ENCODE measurements at regions not wholly inside any gene's neighbourhood (a gene's known extent, or its start where the extent isn't known, plus 50 kb on each side); places are given as distances from the start of the nearest gene placed in this dataset.
"Not testable (repeated sequence)": the region's sequence is repeated elsewhere in the genome, so short reads cannot be mapped to it uniquely, and the experiment has no call there.

GRCh38 chr1:25009671-25010262 lies 79.7 kb upstream of the RUNX3 start:
- Mint-ChIP-seq H3K27ac (peak overlapping the region in 2 of 6 donors; percentile 15 to 72), H3K36me3 (no peaks in the 10 kb centered on the region), H3K4me3 (no peak overlapping the region), H3K9me3 (no peaks in the 10 kb centered on the region), H3K4me1 (peaks cover 10 to 16% (median 10%) of the 10 kb centered on the region in 3 donors), H3K27me3 (peaks cover 0 to 16% (median 0%) of the 10 kb centered on the region in 3 donors)
- no peak for DNase-seq
- ATAC-seq (ENCODE audit: low read depth in 2 of 2): no peak

GRCh38 chr1:25008192-25008485 lies 78.1 kb upstream of the RUNX3 start:
- no peaks in the 10 kb centered on the region for H3K36me3 Mint-ChIP-seq
- no peaks in the 10 kb centered on the region for H3K9me3 Mint-ChIP-seq
- H3K4me3 Mint-ChIP-seq: no peak overlapping the region
- peaks cover 0 to 16% (median 0%) of the 10 kb centered on the region in 3 donors for H3K27me3 Mint-ChIP-seq
- H3K4me1 Mint-ChIP-seq: peaks cover 10 to 16% (median 10%) of the 10 kb centered on the region in 3 donors
- H3K27ac Mint-ChIP-seq: no peak overlapping the region
- no peak for ATAC-seq (ENCODE audit: low read depth in 2 of 2)
- DNase-seq: no peak

- Mint-ChIP-seq H3K27ac (peak overlapping the region in 4 of 6 donors; percentile 14 to 83 (median 53)), H3K27me3 (peaks cover 0 to 16% (median 0%) of the 10 kb centered on the region in 3 donors), H3K4me1 (peaks cover 10 to 16% (median 10%) of the 10 kb centered on the region in 3 donors)
- H3K4me3 Mint-ChIP-seq; H3K9me3 Mint-ChIP-seq; DNase-seq; ATAC-seq (ENCODE audit: low read depth in 2 of 2); H3K36me3 Mint-ChIP-seq: not testable (repeated sequence)
These were observed 77.5 kb upstream of the RUNX3 start for GRCh38 chr1:25007390-25008191.

- Mint-ChIP-seq H3K27me3 (peaks cover 0 to 16% (median 0%) of the 10 kb centered on the region in 3 donors), H3K4me1 (peaks cover 10 to 16% (median 10%) of the 10 kb centered on the region in 3 donors), H3K27ac (peak overlapping the region in 3 of 6 donors; percentile 22 to 83 (median 51)), H3K4me3 (no peak overlapping the region), H3K36me3 (no peaks in the 10 kb centered on the region), H3K9me3 (no peaks in the 10 kb centered on the region)
- ATAC-seq (ENCODE audit: low read depth in 2 of 2) (no peak), DNase-seq (no peak)
These were observed 76.7 kb upstream of the RUNX3 start for GRCh38 chr1:25006770-25007169.

GRCh38 chr1:25004355-25004754 lies 74.3 kb upstream of the RUNX3 start:
- H3K27ac Mint-ChIP-seq: no peak overlapping the region
- no peaks in the 10 kb centered on the region for H3K9me3 Mint-ChIP-seq
- peaks cover 0 to 16% (median 0%) of the 10 kb centered on the region in 3 donors for H3K27me3 Mint-ChIP-seq
- peaks cover 10 to 16% (median 13%) of the 10 kb centered on the region in 3 donors for H3K4me1 Mint-ChIP-seq
- no peak for ATAC-seq (ENCODE audit: low read depth in 2 of 2)
- no peaks in the 10 kb centered on the region for H3K36me3 Mint-ChIP-seq
- no peak for DNase-seq
- H3K4me3 Mint-ChIP-seq: no peak overlapping the region

GRCh38 chr1:25003457-25004190 lies 73.5 kb upstream of the RUNX3 start:
- no peak for DNase-seq
- Mint-ChIP-seq H3K27me3 (peaks cover 0 to 16% (median 0%) of the 10 kb centered on the region in 3 donors), H3K9me3 (no peaks in the 10 kb centered on the region), H3K27ac (no peak overlapping the region), H3K36me3 (no peaks in the 10 kb centered on the region), H3K4me3 (no peak overlapping the region), H3K4me1 (peaks cover 10 to 16% (median 13%) of the 10 kb centered on the region in 3 donors)
- ATAC-seq (ENCODE audit: low read depth in 2 of 2): no peak

GRCh38 chr1:25003000-25003399 lies 72.9 kb upstream of the RUNX3 start:
- Mint-ChIP-seq H3K9me3 (no peaks in the 10 kb centered on the region), H3K27ac (no peak overlapping the region), H3K4me1 (peaks cover 10 to 16% (median 16%) of the 10 kb centered on the region in 3 donors), H3K27me3 (peaks cover 0 to 16% (median 0%) of the 10 kb centered on the region in 3 donors), H3K4me3 (no peak overlapping the region), H3K36me3 (no peaks in the 10 kb centered on the region)
- DNase-seq (no peak), ATAC-seq (ENCODE audit: low read depth in 2 of 2) (no peak)

- ATAC-seq (ENCODE audit: low read depth in 2 of 2): peak in 1 of 2 donors; percentile 14
- Mint-ChIP-seq H3K4me1 (peaks cover 10 to 23% (median 17%) of the 10 kb centered on the region in 3 donors), H3K27ac (peak overlapping the region in 4 of 6 donors; percentile 15 to 49 (median 44))
These were observed 71.2 kb upstream of the RUNX3 start for GRCh38 chr1:25001125-25001915.

GRCh38 chr1:24999906-25000305 lies 69.8 kb upstream of the RUNX3 start:
- Mint-ChIP-seq H3K27ac (no peak overlapping the region), H3K27me3 (no peaks in the 10 kb centered on the region), H3K4me3 (no peak overlapping the region), H3K36me3 (no peaks in the 10 kb centered on the region), H3K4me1 (peaks cover 10 to 20% (median 16%) of the 10 kb centered on the region in 3 donors), H3K9me3 (peaks cover 0 to 4% (median 0%) of the 10 kb centered on the region in 7 donors)
- ATAC-seq (ENCODE audit: low read depth in 2 of 2) (no peak), DNase-seq (no peak)

More at GRCh38 chr1:25001125-25001915, 71.2 kb upstream of the RUNX3 start:
- DNase-seq: no peak
- peaks cover 0 to 4% (median 0%) of the 10 kb centered on the region in 7 donors for H3K9me3 Mint-ChIP-seq
- H3K36me3 Mint-ChIP-seq: no peaks in the 10 kb centered on the region
- no peak overlapping the region for H3K4me3 Mint-ChIP-seq
- H3K27me3 Mint-ChIP-seq: peaks cover 0 to 1% (median 0%) of the 10 kb centered on the region in 3 donors

- ATAC-seq (ENCODE audit: low read depth in 2 of 2) (no peak), DNase-seq (no peak)
- H3K36me3 Mint-ChIP-seq: no peaks in the 10 kb centered on the region
- H3K9me3 Mint-ChIP-seq: peaks cover 0 to 4% (median 0%) of the 10 kb centered on the region in 7 donors
- no peak overlapping the region for H3K4me3 Mint-ChIP-seq
- H3K27me3 Mint-ChIP-seq: no peaks in the 10 kb centered on the region
- peak overlapping the region in 3 of 6 donors; percentile 15 to 31 (median 24) for H3K27ac Mint-ChIP-seq
- H3K4me1 Mint-ChIP-seq: peaks cover 10 to 20% (median 16%) of the 10 kb centered on the region in 3 donors
These were observed 69.3 kb upstream of the RUNX3 start for GRCh38 chr1:24999426-24999825.

- H3K27me3 Mint-ChIP-seq: no peaks in the 10 kb centered on the region
- H3K4me1 Mint-ChIP-seq: peaks cover 10 to 20% (median 16%) of the 10 kb centered on the region in 3 donors
- DNase-seq: no peak
- H3K4me3 Mint-ChIP-seq: no peak overlapping the region
- ATAC-seq (ENCODE audit: low read depth in 2 of 2): no peak
- H3K27ac Mint-ChIP-seq: no peak overlapping the region
- no peaks in the 10 kb centered on the region for H3K36me3 Mint-ChIP-seq
- H3K9me3 Mint-ChIP-seq: peaks cover 0 to 4% (median 0%) of the 10 kb centered on the region in 7 donors
These were observed 68.6 kb upstream of the RUNX3 start for GRCh38 chr1:24998563-24999245.

Data from naive B cell (primary cell).